NCI-H2171 treated with DMSO at 0.1 percent for 48 hours (cell line): ENCODE measurements at regions not wholly inside any gene's neighbourhood (a gene's known extent, or its start where the extent isn't known, plus 50 kb on each side); places are given as distances from the start of the nearest gene placed in this dataset.

ENCODE experiments used
- DNase-seq: peaks from one replicate; lab custom pipeline; 2025; lab: John Stamatoyannopoulos, UW

- DNase-seq, result no peak
Observed at GRCh38 chr4:123266221-123266620, 130.4 kb upstream of the SPRY1 start.

GRCh38 chr4:123278755-123279154 lies 117.8 kb upstream of the SPRY1 start:
- no peak for DNase-seq

DNA sequence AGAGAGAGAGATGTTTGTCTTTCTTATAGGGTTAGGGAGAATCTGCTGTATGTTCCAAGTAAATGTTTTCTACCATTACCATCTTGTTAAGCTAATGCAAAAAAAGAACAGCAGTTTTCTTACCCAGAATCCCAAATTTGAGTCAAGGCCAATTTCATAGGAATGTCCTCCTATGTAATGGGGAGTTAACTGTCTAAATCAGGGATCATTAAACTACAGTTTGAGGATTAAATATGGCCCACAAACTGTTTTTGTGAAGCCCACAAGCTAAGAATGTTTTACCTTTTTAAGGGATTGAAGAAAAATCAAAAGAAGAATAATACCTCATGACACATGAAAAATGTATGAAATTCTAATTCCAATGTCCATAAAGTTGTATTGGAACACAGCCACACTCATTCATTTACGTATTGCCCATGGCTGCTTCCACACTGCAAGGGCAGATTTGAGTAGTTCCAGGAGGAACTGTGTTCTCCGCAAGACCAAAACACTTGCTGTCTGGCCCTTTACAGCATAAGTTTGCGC lies 113.2 kb upstream of the SPRY1 start:
- no peak for DNase-seq

DNA sequence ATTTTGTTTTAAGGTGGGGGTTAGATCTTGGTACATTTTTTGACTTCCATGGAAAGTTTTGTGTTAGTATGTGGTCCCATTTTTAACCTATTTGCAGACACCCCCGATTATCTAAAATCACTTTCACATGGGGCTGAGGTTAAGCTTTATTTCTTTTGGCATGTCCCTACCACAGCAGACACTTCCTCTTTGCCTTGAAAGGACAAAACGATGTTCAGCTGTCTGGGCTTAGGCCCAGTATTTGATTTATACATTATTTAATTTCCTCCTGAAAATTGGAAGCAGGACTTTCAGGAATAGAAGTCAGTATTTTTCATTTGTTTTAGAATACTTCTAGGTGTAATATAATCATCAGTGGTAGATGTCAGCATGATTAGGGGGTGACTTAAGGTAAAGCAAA lies 112.4 kb upstream of the SPRY1 start:
- DNase-seq, result no peak

- no peak for DNase-seq
Observed at GRCh38 chr4:123286903-123287466, 109.6 kb upstream of the SPRY1 start.

- no peak for DNase-seq
Observed at GRCh38 chr4:123288309-123289025, 108.1 kb upstream of the SPRY1 start.

GRCh38 chr4:123291329-123291728 lies 105.3 kb upstream of the SPRY1 start:
- DNase-seq, result no peak

DNA sequence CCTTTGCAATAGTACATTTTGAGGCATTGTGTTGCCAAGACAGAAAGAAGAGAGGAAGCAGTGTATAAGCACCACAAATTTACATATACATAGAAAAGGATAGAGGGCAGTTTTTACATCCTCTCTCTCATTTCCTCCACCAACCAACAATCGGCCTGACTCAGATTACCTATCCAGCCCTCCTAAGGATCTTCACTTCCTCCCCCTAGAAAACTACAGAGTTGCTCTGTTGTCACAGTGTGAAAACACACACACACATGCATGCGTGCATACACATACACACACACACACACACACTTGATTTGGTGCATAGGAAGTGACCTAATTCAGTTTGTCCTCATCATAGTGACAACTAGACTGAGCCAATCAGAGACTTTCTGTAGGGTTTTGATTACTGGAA lies 98.8 kb upstream of the SPRY1 start:
- no peak for DNase-seq

GRCh38 chr4:123298261-123298660 lies 98.3 kb upstream of the SPRY1 start:
- DNase-seq, result no peak

GRCh38 chr4:123298801-123299200 lies 97.8 kb upstream of the SPRY1 start:
- DNase-seq, result no peak

DNA sequence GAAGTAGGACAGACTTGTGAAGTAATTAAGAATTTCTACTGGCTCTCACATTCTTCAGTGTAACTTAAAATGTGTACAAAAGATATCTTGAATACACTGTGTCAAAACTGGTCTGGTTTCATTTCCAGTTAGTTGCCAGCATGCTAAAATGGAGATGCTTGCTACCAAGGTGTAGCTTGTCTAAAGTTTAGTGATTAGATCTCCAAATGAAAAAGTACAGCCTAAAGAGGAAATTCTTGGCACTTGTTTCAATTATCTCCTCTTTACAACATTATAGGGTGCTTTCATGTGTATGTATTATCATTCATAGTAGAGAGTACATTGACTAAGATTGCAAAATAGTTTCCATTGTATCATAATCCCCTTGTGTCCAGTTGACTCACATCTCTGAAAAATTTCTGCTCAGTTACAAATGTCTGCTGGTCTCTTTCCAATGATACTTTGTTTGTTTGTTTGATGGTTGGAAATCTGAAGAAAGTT lies 97.3 kb upstream of the SPRY1 start:
- no peak for DNase-seq

DNA sequence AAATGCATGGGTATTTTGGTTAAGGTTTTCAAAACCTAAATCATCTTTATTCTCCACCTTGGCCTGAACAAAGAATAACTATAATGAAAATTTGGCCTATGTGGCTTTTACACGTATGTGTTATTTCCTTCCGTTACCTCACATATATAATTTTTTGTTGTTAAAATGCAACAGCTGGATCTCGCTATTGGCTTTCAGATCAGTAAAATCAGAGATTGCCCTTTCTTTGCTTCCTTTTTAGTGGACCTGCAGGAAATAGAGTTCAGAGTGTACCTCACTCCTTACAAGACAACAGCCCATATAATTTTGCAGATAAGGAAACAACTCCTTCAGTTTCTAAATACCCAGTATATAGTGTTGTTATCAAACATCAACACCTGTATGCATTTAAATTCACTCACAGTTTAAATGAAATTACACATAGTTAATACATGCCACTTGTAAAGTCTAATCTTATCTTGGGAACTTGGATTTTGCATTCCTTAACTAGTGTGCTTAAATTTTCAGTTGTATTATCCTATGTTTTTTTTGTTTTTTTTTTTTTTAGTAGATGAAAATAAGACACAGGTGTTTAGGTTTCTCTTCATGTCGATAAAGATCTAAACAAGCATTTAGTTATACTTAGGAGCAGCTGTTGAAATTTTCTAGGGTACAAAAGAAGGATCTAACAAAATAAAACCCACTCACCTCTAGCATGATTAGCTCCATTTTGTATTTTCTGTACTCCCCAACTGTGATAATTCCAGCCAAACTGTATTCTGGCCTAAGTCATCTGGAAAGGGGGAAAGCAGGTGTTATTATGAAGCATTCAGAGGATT lies 96.2 kb upstream of the SPRY1 start:
- DNase-seq, result no peak

- no peak for DNase-seq
Observed at GRCh38 chr4:123301923-123302322, 94.7 kb upstream of the SPRY1 start.

- peak; percentile 73 for DNase-seq
Observed at GRCh38 chr4:123304151-123304964, 92.2 kb upstream of the SPRY1 start.

DNA sequence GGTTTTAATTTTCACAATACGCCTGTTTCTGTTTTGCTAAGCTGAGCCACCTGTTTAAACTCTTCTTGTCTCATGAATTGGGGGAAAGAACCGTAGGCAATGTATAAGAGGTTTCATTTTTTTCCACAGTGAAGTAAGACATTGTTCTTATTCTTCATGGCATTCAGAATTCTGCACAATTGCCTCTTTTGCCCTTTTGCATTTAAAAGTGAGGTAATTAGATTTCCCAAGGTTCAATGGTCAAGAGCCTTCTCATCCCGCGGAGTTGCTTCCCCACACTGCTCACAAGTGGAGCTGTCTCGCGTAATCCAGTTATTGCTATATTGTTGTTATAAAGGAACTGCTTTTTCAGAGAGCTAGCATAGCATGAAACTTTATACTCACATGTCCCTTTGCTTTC lies 90.9 kb upstream of the SPRY1 start:
- no peak for DNase-seq

GRCh38 chr4:123306769-123307168 lies 89.8 kb upstream of the SPRY1 start:
- no peak for DNase-seq

DNA sequence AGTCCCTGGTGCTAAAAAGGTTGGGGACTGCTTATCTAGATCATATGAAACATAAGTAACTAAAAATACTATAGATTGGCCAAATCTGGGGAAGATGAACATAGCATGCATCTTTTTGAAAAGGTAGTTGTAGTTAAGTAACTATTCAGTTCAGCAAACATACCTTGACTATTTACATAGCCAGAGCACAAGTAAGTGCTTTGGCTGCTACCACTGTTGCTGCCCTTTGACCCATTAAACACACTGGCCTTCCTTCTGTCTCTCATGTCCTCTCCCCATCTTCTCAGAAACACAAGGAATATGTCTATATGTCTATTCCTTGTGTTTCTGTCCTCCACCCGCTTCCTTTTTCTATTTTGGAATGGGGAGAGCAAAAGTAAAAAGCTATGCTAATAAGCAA lies 87.9 kb upstream of the SPRY1 start:
- no peak for DNase-seq

DNA sequence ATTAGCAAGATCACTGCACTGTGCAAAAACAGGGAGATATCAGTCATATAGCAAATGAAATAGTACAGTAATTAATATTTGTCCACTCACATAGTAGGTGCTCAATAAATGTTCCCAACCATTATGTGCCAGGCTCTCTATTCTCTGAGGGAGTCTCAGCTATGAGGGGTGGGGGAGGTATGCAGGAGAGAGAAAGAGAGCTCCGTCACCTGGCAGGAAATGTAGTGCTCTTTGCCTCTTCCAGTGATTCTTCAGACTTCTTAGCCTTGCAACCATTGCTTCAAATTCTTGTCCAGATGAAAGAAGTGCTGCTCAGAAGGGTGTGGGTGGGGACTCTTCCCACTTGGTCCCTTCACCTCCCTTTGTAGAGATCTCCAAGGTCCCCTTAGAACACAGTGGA lies 84.5 kb upstream of the SPRY1 start:
- no peak for DNase-seq

DNA sequence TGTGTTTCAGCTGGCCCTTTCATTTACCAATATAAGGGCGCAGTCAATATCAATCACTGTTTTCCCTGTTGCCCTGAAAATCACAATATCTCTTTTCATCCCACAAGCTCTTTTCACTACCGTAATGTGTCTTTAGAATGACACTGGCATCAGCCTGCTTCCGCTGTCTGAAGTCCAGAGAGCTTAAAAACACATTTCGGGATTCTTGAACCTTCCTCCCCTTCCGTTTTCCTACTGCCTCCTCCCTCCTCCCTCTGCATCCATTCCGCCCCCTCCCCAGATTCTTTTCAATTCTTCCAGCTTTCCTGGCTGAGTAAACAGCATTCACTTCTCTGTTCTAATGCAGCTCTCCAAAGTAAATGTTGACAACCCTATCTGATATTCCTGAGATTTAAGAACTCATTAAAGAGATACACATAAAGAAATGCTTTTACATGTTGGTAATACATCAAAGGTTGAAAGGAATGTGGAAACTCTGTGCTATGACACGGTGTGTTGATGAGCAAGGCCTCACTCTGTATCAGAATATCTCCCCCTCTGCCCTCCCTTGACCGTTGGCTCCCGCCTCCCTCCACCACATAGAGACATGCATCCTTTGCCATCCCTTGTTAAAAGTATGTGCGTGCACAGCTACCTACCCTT lies 83.5 kb upstream of the SPRY1 start:
- no peak for DNase-seq

- DNase-seq, result no peak
Observed at GRCh38 chr4:123315617-123316016, 81.0 kb upstream of the SPRY1 start.

DNA sequence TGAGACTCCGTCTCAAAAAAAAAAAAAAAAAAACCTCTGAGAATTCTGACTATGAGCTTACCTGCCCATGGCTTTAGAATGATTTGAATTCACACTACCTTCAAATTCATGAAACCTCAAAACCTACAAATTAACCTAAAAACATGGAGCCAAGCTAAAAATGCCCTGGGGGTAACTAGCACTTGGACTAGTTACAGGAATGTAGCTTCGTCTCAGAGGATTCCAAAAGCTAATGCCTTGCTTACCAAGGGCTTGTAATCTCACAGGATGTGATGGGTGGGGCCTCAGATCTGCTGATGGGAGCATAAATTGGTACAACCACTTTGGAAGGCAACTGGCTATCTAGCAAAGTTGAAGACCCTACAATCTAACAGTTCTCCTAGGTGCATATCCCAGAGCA lies 79.4 kb upstream of the SPRY1 start:
- DNase-seq, result no peak

GRCh38 chr4:123319639-123320038 lies 77.0 kb upstream of the SPRY1 start:
- DNase-seq, result no peak
